HG03025 (cell line): ENCODE measurements at regions not wholly inside any gene's neighbourhood (a gene's known extent, or its start where the extent isn't known, plus 50 kb on each side); places are given as distances from the start of the nearest gene placed in this dataset.

Experiments
- ATAC-seq: cut with Tn5 transposase; IDR thresholded peaks from one replicate; pipeline ENCODE4 v1.9.1; 2021; ENCODE audit warnings: mild to moderate bottlenecking, moderate library complexity; ENCODE audit not compliant: unreplicated experiment, low FRiP score

- ATAC-seq: no peak
These were observed 168.2 kb downstream of the GPX5 start for GRCh38 chr6:28693751-28694443.

- no peak for ATAC-seq
These were observed 170.0 kb downstream of the GPX5 start for GRCh38 chr6:28695715-28696114.

- no peak for ATAC-seq
These were observed 170.5 kb downstream of the GPX5 start for GRCh38 chr6:28696167-28696566.

GRCh38 chr6:28696682-28697081 lies 171.0 kb downstream of the GPX5 start:
- no peak for ATAC-seq

- no peak for ATAC-seq
These were observed 182.0 kb downstream of the GPX5 start for GRCh38 chr6:28707387-28708282.

GRCh38 chr6:28709478-28710349 lies 184.0 kb downstream of the GPX5 start:
- ATAC-seq: no peak

GRCh38 chr6:28710466-28711191 lies 184.9 kb downstream of the GPX5 start:
- no peak for ATAC-seq

- no peak for ATAC-seq
These were observed 185.6 kb downstream of the GPX5 start for GRCh38 chr6:28711325-28711724.

- ATAC-seq: no peak
These were observed 186.2 kb downstream of the GPX5 start for GRCh38 chr6:28711788-28712341.

GRCh38 chr6:28712982-28713381 lies 187.3 kb downstream of the GPX5 start:
- ATAC-seq: no peak

- ATAC-seq: no peak
These were observed 193.7 kb downstream of the GPX5 start for GRCh38 chr6:28719275-28719940.

GRCh38 chr6:28720357-28721231 lies 194.9 kb downstream of the GPX5 start:
- no peak for ATAC-seq

- no peak for ATAC-seq
These were observed 195.7 kb downstream of the GPX5 start for GRCh38 chr6:28721372-28721771.

- no peak for ATAC-seq
These were observed 198.7 kb downstream of the GPX5 start for GRCh38 chr6:28724395-28724794.

- ATAC-seq: no peak
These were observed 198.4 kb downstream of the TRIM27 start for GRCh38 chr6:28725274-28725809.

GRCh38 chr6:28725890-28726348 lies 197.9 kb downstream of the TRIM27 start:
- ATAC-seq: no peak

- no peak for ATAC-seq
These were observed 197.0 kb downstream of the TRIM27 start for GRCh38 chr6:28726569-28727309.
